RWPE2 (cell line): ENCODE measurements at regions not wholly inside any gene's neighbourhood (a gene's known extent, or its start where the extent isn't known, plus 50 kb on each side); places are given as distances from the start of the nearest gene placed in this dataset.

ENCODE experiments used
- ATAC-seq: fragments of 200-7000 bp; cut with Tn5 transposase; 3 replicates; pipeline ENCODE4 v1.9.1; 2021; ENCODE audit warnings: low read depth
- DNase-seq: peaks from one replicate; pipeline ENCODE4 v3.0.0-alpha.2; 2020; ENCODE audit warnings: low spot score
- H3K27ac ChIP-seq: fragments of 450-650 bp; 2 replicates; pipeline ENCODE4 v1.5.1; 2017; ENCODE audit warnings: mild to moderate bottlenecking; ENCODE audit not compliant: poor library complexity, severe bottlenecking
- H3K27me3 ChIP-seq: fragments of 250-450 bp; sonication (Bioruptor Pico); 2 replicates; pipeline ENCODE4 v1.5.1; 2021; ENCODE audit warnings: mild to moderate bottlenecking, moderate library complexity; ENCODE audit not compliant: insufficient read depth, poor library complexity, severe bottlenecking
- H3K36me3 ChIP-seq: fragments of 250-450 bp; sonication (Bioruptor Pico); 2 replicates; pipeline ENCODE4 v1.5.1; 2020; ENCODE audit warnings: low read depth, mild to moderate bottlenecking, moderate library complexity
- H3K4me1 ChIP-seq: fragments of 250-450 bp; sonication (Bioruptor Pico); 2 replicates; pipeline ENCODE4 v1.5.1; 2021; ENCODE audit warnings: mild to moderate bottlenecking, moderate library complexity; ENCODE audit not compliant: insufficient read depth, poor library complexity, severe bottlenecking
- H3K4me3 ChIP-seq: fragments of 250-450 bp; sonication (Bioruptor Pico); 2 replicates; pipeline ENCODE4 v1.5.1; 2021; ENCODE audit warnings: mild to moderate bottlenecking, moderate library complexity; ENCODE audit not compliant: severe bottlenecking
- H3K9me3 ChIP-seq: fragments of 250-450 bp; sonication (Bioruptor Pico); 2 replicates; pipeline ENCODE4 v1.5.1; 2021; ENCODE audit warnings: mild to moderate bottlenecking, moderate library complexity; ENCODE audit not compliant: severe bottlenecking
- CTCF ChIP-seq: fragments of 450-650 bp; IDR thresholded peaks from one replicate; pipeline ENCODE4 v1.5.1; 2017; ENCODE audit warnings: mild to moderate bottlenecking, moderate library complexity; ENCODE audit not compliant: poor library complexity, severe bottlenecking

DNA sequence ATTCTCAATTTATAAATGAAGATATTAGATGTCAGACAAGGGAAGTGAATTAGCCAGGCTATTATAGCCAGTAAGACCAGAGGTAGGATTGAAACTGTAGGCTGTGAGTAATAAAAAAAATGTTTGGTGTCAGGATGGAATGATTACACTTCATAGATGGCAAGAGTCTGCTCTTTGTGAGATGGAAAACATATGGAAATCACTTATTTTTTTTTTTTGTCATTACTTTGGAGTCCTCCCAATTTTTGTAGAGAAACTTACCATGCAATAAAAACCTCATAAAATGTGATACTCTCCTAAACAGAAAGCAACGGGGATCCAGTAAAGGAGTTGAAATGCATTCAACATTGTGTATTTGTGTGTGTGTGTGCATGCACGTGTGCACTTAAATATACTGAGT, 532.7 kb upstream of the CDH8 start:
- Histone ChIP-seq H3K36me3 (no peaks in the 10 kb centered on the region), H3K9me3 (no peaks in the 10 kb centered on the region), H3K4me1 (no peaks in the 10 kb centered on the region), H3K4me3 (no peak overlapping the region), H3K27me3 (no peaks in the 10 kb centered on the region), H3K27ac (no peak overlapping the region)
- DNase-seq (no peak), ATAC-seq (no peak)
- no peak for TF ChIP-seq CTCF

GRCh38 chr16:62565706-62566105, 529.5 kb upstream of the CDH8 start:
- no peak for TF ChIP-seq CTCF
- Histone ChIP-seq H3K4me1 (no peaks in the 10 kb centered on the region), H3K9me3 (no peaks in the 10 kb centered on the region), H3K4me3 (no peak overlapping the region), H3K36me3 (no peaks in the 10 kb centered on the region), H3K27me3 (no peaks in the 10 kb centered on the region), H3K27ac (no peak overlapping the region)
- ATAC-seq (no peak), DNase-seq (no peak)

GRCh38 chr16:62564291-62564690, 528.1 kb upstream of the CDH8 start:
- DNase-seq: no peak
- ATAC-seq: no peak
- H3K4me3 ChIP-seq: no peak overlapping the region
- no peak for TF ChIP-seq CTCF
- no peaks in the 10 kb centered on the region for H3K4me1 ChIP-seq
- no peaks in the 10 kb centered on the region for H3K27me3 ChIP-seq
- H3K9me3 ChIP-seq: no peaks in the 10 kb centered on the region
- H3K27ac ChIP-seq: no peak overlapping the region
- H3K36me3 ChIP-seq: no peaks in the 10 kb centered on the region

DNA sequence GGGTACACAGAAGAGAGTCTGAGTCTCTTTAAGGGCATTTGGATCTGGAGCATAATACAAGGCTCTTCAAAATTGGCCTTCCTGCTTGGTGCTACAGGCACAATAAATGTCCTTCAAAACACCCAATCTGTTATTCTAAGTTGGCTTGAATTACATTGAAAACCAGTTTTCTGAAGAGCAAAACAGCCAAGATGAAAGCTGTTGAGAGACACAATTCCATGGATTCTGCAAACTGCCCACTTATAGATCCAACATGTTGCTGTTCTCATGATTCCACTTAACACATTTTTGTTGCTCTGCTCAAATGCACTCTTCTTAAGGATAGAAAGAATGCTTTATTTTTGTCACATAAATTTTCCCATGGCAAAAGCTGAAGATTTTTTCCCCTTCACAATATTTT, 525.9 kb upstream of the CDH8 start:
- ATAC-seq: no peak
- Histone ChIP-seq H3K4me1 (no peaks in the 10 kb centered on the region), H3K27me3 (no peaks in the 10 kb centered on the region), H3K27ac (no peak overlapping the region), H3K36me3 (no peaks in the 10 kb centered on the region), H3K9me3 (no peaks in the 10 kb centered on the region), H3K4me3 (no peak overlapping the region)
- no peak for DNase-seq
- TF ChIP-seq CTCF: no peak

DNA sequence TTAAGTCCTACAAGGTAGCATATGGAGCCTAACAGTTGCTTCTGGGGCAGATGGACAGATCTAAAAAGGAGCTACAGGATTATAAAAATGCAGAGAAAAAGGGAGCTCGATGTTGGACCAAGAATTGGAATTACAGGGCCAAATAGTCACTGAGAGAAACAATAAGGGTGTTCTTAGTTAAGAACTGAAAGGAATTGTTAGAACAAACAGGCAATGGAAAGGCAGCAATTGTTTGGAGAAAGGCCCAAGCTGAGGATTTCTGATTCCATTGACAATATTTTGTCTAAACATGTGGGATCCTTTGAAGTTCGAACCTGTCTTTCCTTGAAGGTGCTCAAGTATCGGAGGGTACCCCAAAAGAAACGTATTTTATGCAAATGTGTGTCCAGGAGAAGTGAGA, 513.6 kb upstream of the CDH8 start:
- Histone ChIP-seq H3K36me3 (no peaks in the 10 kb centered on the region), H3K27me3 (peaks cover 4% of the 10 kb centered on the region), H3K4me1 (no peaks in the 10 kb centered on the region), H3K27ac (no peak overlapping the region), H3K9me3 (no peaks in the 10 kb centered on the region), H3K4me3 (no peak overlapping the region)
- no peak for TF ChIP-seq CTCF
- DNase-seq (no peak), ATAC-seq (no peak)
